ENCODE measurements at regions not wholly inside any gene's neighbourhood (a gene's known extent, or its start where the extent isn't known, plus 50 kb on each side); places are given as distances from the start of the nearest gene placed in this dataset.

- TF ChIP-seq, protein P1, sequence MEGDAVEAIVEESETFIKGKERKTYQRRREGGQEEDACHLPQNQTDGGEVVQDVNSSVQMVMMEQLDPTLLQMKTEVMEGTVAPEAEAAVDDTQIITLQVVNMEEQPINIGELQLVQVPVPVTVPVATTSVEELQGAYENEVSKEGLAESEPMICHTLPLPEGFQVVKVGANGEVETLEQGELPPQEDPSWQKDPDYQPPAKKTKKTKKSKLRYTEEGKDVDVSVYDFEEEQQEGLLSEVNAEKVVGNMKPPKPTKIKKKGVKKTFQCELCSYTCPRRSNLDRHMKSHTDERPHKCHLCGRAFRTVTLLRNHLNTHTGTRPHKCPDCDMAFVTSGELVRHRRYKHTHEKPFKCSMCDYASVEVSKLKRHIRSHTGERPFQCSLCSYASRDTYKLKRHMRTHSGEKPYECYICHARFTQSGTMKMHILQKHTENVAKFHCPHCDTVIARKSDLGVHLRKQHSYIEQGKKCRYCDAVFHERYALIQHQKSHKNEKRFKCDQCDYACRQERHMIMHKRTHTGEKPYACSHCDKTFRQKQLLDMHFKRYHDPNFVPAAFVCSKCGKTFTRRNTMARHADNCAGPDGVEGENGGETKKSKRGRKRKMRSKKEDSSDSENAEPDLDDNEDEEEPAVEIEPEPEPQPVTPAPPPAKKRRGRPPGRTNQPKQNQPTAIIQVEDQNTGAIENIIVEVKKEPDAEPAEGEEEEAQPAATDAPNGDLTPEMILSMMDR (IDR thresholded peaks at IDR 0.05) = no peak
- TF ChIP-seq POLR2A (IDR thresholded peaks at IDR 0.05) = no peak
Measured at GRCh38 chr12:41924111-41924510, 220.6 kb downstream of the GXYLT1 start.
